OCI-LY7 (cell line): ENCODE measurements at regions not wholly inside any gene's neighbourhood (a gene's known extent, or its start where the extent isn't known, plus 50 kb on each side); places are given as distances from the start of the nearest gene placed in this dataset.
"Not testable (repeated sequence)": the region's sequence is repeated elsewhere in the genome, so short reads cannot be mapped to it uniquely, and the experiment has no call there.

Experiments
- BruUV-seq: library from RNA; stranded (reverse); fragments of 400-500 nt; replicated peaks from 2 replicates; lab custom pipeline; 2021; lab: Mats Ljungman, UMichigan
- CTCF ChIA-PET: fragments of 300-600 bp; sonication (Branson Sonifier 250); formaldehyde crosslinking; loops from one replicate; lab custom pipeline; 2022; ENCODE audit warnings: antibody characterized with exemption; ENCODE audit not compliant: unreplicated experiment; lab: Charles Lee
- POLR2A ChIA-PET: fragments of 300-600 bp; sonication (Branson Sonifier 250); formaldehyde crosslinking; loops from one replicate; lab custom pipeline; 2022; ENCODE audit warnings: antibody characterized with exemption; lab: Charles Lee
- DNase-seq: peaks from one replicate; pipeline ENCODE4 v3.0.0-alpha.2; 2015; ENCODE audit warnings: low spot score
- H2AFZ ChIP-seq: fragments of 200-600 bp; sonication (generic), shearing (Covaris generic); 2 replicates; pipeline ENCODE4 v1.6.1; 2014; ENCODE audit warnings: mild to moderate bottlenecking, antibody characterized with exemption, low read length, moderate library complexity
- H3K27ac ChIP-seq: fragments of 200-600 bp; sonication (generic); 2 replicates; pipeline ENCODE4 v1.5.1; 2014; ENCODE audit warnings: mixed run types, low read depth, mild to moderate bottlenecking, moderate library complexity, low read length, inconsistent platforms; ENCODE audit not compliant: poor library complexity, severe bottlenecking
- H3K36me3 ChIP-seq: fragments of 200-600 bp; sonication (generic); 2 replicates; pipeline ENCODE4 v1.6.1; 2014; ENCODE audit warnings: mild to moderate bottlenecking, antibody characterized with exemption, low read length, moderate library complexity, mixed read lengths; ENCODE audit not compliant: insufficient read depth
- H3K4me1 ChIP-seq: fragments of 200-600 bp; sonication (generic); 2 replicates; pipeline ENCODE4 v1.5.1; 2014; ENCODE audit warnings: mild to moderate bottlenecking, low read length; ENCODE audit not compliant: insufficient read depth, poor library complexity, severe bottlenecking
- H3K4me2 ChIP-seq: fragments of 200-600 bp; sonication (generic); 2 replicates; pipeline ENCODE4 v1.6.1; 2014; ENCODE audit warnings: mild to moderate bottlenecking, low read length
- H3K4me3 ChIP-seq: fragments of 200-600 bp; sonication (generic); 2 replicates; pipeline ENCODE4 v1.5.1; 2014; ENCODE audit warnings: mild to moderate bottlenecking, low read depth, low read length; ENCODE audit not compliant: poor library complexity, severe bottlenecking
- H3K79me2 ChIP-seq: fragments of 200-600 bp; sonication (generic); 2 replicates; pipeline ENCODE4 v1.6.1; 2016; ENCODE audit warnings: low read depth, mild to moderate bottlenecking, low read length, moderate library complexity, mixed read lengths; ENCODE audit not compliant: insufficient read depth
- H3K9me2 ChIP-seq: fragments of 200-600 bp; sonication (generic); 2 replicates; pipeline ENCODE4 v1.6.1; 2016; ENCODE audit warnings: mild to moderate bottlenecking, low read length, mixed read lengths; ENCODE audit not compliant: insufficient read depth
- H3K9me3 ChIP-seq: fragments of 200-600 bp; sonication (generic); 2 replicates; pipeline ENCODE4 v1.6.1; 2014; ENCODE audit warnings: mild to moderate bottlenecking, mixed run types, low read length, mixed read lengths
- H4K20me1 ChIP-seq: fragments of 200-600 bp; sonication (generic); 2 replicates; pipeline ENCODE4 v1.6.1; 2014; ENCODE audit warnings: mild to moderate bottlenecking, antibody characterized with exemption, low read length, moderate library complexity, mixed read lengths; ENCODE audit not compliant: insufficient read depth
- CTCF ChIP-seq: fragments of 200-600 bp; sonication (generic); conservative IDR thresholded peaks from 2 replicates; pipeline ENCODE4 v1.5.1; 2014; ENCODE audit warnings: mild to moderate bottlenecking, antibody characterized with exemption, low read length, moderate library complexity, mixed read lengths
- EZH2phosphoT487 ChIP-seq: fragments of 200-600 bp; sonication (generic); IDR thresholded peaks from 2 replicates; pipeline ENCODE4 v1.6.1; 2018; ENCODE audit warnings: low read depth, borderline replicate concordance, mild to moderate bottlenecking, mixed run types, antibody characterized with exemption, low read length, moderate library complexity, mixed read lengths
- intact Hi-C: fragments of 100-400 bp; cut with micrococcal nuclease; formaldehyde crosslinking; loops from one replicate; pipeline ENCODE4 v1.10.0; 2022; ENCODE audit not compliant: unreplicated experiment

DNA sequence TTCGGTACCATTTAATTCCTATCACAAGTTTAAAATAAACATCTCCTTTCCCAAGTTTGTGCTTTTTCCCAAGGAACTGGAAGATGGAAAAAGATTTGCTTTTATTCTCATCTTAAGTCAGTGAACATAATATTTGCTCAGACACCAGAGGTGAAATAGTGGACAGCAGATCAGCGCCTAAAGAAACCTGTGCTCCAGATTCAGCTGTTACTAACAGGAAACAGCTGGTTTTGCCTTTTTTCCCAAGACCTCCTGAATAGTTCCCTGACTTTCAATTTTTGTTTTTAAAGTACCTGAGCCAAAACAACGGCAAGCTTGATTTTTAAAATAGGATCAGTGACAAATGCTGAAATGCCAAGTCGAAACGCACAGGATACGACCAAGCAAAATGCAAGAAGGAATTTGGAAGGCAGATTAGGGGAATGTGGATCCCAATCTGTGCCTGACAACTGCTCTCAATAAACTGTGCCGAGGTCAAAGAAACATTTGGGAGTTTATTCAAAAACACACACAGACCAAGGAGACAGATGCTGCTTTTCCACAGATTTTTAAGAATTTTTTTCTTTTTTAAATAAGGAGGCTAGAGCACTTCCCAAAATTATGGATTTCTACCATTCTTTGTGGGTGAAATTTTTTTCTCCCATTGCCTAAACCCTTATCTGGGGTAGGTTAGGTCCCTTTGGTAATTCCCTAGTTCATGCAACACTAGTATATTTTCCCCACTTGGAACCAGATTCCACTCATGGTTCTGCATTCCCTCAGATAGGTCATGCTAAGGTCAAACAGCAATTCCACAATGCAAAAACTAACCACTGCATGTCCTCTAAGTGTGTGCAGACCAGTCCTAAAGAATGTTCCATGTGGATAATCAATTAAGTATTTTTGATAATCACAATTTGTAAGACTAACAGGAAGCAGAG lies 121.5 kb upstream of the PDE1A start:
- no peak for TF ChIP-seq EZH2phosphoT487
- no peak for TF ChIP-seq CTCF
- Histone ChIP-seq H3K9me3 (no peaks in the 10 kb centered on the region), H3K4me3 (no peak overlapping the region), H3K27ac (no peak overlapping the region), H3K4me2 (no peak overlapping the region), H2AFZ (no peak overlapping the region), H4K20me1 (no peaks in the 10 kb centered on the region), H3K9me2 (no peaks in the 10 kb centered on the region), H3K4me1 (no peaks in the 10 kb centered on the region), H3K79me2 (no peaks in the 10 kb centered on the region), H3K36me3 (no peaks in the 10 kb centered on the region)
- intact Hi-C loops, result no loop called here
- ChIA-PET POLR2A (no interaction called here), CTCF (no interaction called here)
- no peak for DNase-seq
- BruUV-seq, result no TSS peak

GRCh38 chr2:182550234-182550633 lies 123.4 kb upstream of the PDE1A start:
- no peak for DNase-seq
- Histone ChIP-seq H3K27ac (no peak overlapping the region), H3K79me2 (no peaks in the 10 kb centered on the region), H4K20me1 (no peaks in the 10 kb centered on the region), H2AFZ (no peak overlapping the region), H3K4me3 (no peak overlapping the region), H3K4me1 (no peaks in the 10 kb centered on the region), H3K36me3 (no peaks in the 10 kb centered on the region), H3K9me3 (no peaks in the 10 kb centered on the region), H3K9me2 (no peaks in the 10 kb centered on the region), H3K4me2 (no peak overlapping the region)
- TF ChIP-seq EZH2phosphoT487 (no peak), CTCF (no peak)
- CTCF ChIA-PET, result no interaction called here
- intact Hi-C loops, result no loop called here
- POLR2A ChIA-PET, result no interaction called here
- BruUV-seq, result no TSS peak

- H3K4me1 ChIP-seq, H3K36me3 ChIP-seq, H3K4me3 ChIP-seq, H3K4me2 ChIP-seq, CTCF ChIA-PET, intact Hi-C loops, H4K20me1 ChIP-seq, DNase-seq, BruUV-seq, H3K79me2 ChIP-seq, H3K9me3 ChIP-seq, H3K27ac ChIP-seq, H2AFZ ChIP-seq, H3K9me2 ChIP-seq: not testable (repeated sequence)
- POLR2A ChIA-PET, result interaction anchor here (0.6 to 0.7 kb wide), 2 partner anchors 93 to 438 kb away, joined by 3 to 4 read pairs; no protein-coding TSS in a partner anchor
Observed at GRCh38 chr2:182552232-182552631, 125.4 kb upstream of the PDE1A start.

DNA sequence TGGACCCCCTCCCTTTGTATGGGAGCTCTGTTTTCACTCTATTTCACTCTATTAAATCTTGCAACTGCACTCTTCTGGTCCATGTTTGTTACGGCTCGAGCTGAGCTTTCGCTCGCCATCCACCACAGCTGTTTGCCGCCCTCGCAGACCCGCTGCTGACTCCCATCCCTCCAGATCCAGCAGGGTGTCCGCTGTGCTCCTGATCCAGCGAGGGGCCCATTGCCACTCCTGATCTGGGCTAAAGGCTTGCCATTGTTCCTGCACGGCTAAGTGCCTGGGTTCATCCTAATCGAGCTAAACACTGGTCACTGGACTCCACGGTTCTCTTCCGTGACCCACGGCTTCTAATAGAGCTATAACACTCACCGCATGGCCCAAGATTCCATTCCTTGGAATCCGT lies 125.9 kb upstream of the PDE1A start:
- H3K4me2 ChIP-seq, H3K4me1 ChIP-seq, H3K27ac ChIP-seq, H3K4me3 ChIP-seq, H4K20me1 ChIP-seq, H3K36me3 ChIP-seq, BruUV-seq, H3K9me2 ChIP-seq, H3K79me2 ChIP-seq, CTCF ChIA-PET, H3K9me3 ChIP-seq, DNase-seq, H2AFZ ChIP-seq: not testable (repeated sequence)
- POLR2A ChIA-PET, result interaction anchor here (0.6 kb wide), 1 partner anchor 94 kb away, joined by 3 read pairs; no protein-coding TSS in a partner anchor
- intact Hi-C loops, result loop anchor here (1.0 kb wide), 1 partner anchor 11 kb away; no protein-coding TSS in a partner anchor
